HG03575 (cell line): ENCODE measurements at regions not wholly inside any gene's neighbourhood (a gene's known extent, or its start where the extent isn't known, plus 50 kb on each side); places are given as distances from the start of the nearest gene placed in this dataset.

Experiments
- ATAC-seq: cut with Tn5 transposase; IDR thresholded peaks from one replicate; pipeline ENCODE4 v1.9.1; 2021; ENCODE audit not compliant: unreplicated experiment, insufficient number of reproducible peaks, low FRiP score; ENCODE audit errors: extremely low read depth

DNA sequence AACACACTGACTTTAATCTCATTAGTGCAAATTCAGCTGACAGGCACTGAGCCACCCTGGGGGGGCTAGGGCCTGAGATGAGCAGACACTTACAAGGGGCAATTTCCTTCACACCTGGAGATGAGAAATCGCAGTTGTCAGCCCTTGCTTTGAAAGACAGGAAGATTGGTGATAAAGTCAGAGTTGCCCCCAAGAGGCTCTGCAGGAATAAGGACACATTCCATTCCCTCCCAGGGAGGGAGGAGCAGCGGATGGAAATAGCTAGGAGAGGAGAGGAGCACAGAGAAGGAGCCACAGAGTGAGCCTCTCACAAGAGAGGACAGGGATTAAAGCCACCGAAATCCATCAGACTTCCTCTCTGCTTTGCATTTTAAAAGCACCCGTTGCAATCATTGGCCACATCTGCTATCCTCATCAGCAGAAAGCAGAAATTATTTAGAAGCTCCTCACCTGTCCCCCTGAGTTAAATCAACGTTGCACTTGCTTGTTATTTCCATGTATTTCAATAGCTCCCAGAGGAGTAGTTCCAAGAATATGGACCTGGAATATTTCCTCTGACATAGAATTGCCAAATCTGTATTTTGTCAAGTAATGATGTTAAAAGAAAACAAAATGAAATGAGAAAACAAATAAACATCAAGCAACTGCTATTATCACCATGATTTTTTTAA is 213.7 kb downstream of the BARX2 start:
- no peak for ATAC-seq

DNA sequence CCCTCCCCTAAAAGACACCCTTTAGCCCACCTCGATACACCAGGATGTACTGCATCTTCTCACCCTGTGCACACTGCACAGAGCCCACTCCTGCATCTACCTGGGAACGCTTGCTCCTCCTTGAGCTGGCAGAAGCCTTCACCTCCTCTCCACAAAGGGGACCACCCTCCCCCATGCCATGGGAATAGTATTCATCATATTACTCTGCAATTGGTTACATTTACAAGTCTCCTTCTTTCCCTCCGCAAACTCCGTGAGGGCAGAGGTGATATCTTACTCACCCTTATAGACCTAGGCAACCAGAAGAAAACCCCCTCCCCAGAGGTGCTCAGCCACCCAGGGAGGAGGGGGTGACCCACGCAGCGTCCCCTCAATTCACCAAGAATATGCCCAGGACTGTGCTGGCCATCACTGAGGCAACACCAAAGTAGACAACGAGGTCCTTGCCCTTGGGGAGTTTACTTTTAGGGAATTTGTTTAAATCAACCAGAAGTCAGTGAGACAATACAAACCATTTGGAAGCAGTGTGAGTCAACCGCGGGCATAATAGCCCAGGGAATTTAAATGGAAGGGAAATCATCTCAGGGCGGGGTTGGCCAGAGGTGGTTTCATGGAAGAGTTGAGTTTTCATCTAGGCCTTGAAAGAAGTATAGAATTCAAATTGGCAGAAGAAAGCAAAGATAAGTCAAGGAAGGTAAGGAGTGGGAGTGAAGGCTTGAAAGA is 214.5 kb downstream of the BARX2 start:
- ATAC-seq = no peak

DNA sequence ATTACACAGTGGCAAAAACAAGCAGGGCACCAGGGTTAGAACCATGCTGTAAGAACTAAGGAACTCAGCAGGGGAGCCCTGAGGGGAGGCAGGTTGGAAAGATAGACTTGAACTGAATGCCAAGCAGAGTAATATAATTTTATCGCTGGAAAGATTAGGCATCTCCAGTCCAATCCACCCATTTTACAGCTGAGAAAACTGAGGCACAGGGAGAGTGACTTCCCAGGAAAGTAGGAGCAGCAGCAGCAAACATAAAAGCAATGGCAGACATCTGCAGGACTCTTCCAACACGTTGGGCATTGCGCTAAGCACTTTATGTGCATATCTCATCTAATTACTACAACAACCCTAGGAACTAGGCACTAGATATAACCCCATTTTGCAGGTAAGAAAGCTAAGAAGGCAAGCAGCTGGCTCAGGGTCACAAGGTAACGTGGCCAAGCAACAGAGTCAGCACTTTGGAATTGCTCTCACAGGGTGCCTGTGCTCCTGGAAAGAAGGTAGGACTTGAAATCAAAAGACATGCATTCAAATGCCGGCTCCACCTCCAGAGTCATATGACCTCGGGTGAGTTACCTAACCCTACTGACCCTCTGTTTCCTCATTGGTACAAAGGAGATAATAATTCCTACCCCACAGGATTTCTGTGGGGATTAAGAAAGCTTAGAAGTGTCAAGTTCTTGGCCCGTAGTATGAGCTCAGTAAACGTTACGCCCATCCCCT is 215.3 kb downstream of the BARX2 start:
- ATAC-seq = no peak

DNA sequence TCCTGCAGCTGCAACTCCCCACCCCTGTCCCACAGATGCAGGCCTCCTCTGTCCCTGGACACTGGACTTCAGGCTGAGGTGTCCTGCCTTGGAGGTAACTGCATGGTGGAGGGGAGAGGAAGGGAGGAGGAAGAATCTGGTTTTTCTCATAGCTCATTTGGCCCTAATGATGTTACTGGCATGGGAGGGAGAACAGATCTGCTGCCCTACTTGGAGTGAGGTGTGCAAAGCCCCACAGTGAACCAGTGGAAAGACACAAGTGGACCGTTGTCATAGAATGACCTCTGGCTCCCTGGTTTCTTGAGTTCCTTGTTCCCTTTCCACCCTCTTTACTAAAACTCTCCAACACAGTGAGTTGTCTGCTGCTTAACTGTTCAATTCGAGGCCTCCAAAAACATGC is 215.9 kb downstream of the BARX2 start:
- ATAC-seq = no peak

DNA sequence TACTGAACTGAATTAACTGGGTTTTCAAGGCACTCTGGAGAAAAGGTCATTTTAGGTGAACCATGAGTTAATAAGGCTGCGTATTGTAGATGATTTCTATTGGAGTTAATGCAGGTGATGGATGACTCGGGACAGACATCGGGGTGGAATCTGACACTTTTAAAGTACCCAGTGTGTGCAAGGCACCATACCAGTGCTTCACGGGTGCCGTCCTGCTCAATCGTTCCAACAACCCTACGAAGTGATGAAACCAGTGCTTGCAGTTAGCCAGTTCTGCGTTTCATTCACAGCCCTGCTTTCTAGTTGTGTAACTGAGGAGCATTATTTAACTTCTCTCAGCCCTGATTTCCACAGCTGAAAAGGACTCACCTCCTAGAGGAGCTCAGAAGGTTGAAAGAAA is 216.5 kb downstream of the BARX2 start:
- ATAC-seq = no peak

DNA sequence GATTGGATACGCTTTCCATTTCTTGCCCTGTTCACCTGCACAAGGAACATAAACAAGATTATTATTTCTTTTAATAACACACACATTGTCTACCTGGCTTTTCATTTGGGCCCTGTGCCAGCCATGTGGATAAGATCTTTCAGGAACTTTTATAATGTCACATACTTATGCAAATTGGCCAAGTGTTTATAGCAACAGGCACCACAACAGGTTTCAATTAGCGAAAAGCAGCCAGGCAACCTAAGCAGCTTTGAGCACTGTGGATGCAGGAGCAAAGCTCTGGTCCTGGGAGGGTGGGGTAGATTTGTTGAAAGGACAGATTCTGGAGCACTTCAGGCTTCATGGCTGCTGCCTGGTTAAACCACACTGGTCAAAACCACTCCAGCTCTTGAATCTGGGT is 217.4 kb downstream of the BARX2 start:
- no peak for ATAC-seq

DNA sequence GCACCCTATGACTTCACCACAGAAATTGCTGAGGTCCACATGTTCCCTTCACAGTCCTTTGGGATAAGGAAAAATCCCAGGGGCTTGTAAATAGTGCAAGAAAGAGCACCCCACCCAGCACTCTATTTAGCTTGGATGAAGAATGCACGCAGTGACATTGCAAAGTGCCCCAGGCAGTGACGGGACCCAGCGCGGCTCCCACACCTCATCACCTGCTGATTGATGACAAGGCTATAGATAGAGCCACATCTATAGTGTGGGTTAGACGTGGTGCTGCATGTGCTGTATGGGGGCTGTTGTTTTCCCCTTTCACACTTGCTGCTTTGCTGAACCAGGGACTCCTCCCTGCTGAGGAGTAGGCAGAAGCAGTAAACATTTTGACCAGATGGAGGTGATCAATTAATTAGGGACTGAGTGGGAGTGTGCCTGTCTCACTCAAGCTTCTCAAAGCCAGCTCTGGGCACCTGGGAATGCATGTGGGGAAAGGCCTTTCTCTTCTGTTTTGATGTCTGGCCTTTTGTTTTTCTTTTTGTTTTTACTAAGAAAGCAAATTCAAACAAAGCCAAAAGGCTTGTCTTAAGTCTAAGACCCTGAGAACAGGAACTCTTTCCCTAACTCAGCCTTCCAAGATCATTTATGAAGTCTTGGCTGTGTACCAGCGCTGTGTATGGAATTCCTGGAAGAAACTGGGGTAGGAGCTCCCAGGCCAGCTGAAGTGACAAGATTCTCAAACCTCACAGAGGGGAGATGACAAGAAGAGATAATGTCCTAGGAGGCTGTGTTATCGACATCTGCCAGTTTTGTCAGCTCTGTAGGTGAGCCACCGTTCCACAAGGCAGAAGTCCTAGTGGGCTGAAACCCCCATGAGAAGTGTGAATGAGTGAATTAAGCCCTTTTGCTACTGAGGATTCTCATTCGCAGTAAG is 219.7 kb downstream of the BARX2 start:
- ATAC-seq = no peak

DNA sequence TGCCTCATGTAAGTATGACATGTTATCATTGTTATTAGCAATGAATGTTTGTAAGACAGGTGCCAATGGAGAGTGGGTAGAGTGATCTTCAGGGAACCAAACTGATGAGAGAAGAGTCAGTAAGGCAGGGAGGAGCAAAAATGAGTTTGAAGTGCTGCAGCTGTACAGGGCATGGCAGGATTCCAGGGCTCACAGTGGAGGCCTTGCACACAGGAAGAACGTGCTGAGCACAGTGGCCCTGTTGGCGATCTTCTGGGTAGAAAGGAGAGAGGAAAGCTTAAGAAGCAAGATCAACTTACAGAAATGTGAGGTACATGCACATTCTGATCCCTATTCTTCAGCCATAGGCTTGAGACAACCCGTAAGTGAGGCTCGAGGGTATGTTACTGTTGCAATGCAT is 219.3 kb upstream of the TMEM45B start:
- ATAC-seq = no peak

DNA sequence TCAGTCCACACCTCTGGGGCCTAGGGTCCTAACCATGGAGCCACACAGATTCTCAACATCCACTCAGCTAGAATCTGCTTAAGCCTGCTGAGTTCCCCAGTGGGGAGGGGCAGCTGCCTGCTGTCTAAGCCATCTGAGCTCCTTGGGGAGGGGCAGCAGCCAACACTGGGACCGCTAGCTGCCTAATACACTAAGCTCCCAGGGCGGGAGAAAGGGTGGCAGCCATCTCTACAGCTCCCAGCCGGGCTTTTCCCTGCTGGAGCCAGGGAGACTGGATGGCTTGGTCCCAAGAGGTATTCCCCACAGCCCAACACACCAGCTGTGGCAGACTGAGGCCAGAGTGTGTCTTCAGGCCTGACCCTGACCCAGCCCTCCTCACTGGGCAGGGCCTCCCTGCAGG is 217.3 kb upstream of the TMEM45B start:
- no peak for ATAC-seq

DNA sequence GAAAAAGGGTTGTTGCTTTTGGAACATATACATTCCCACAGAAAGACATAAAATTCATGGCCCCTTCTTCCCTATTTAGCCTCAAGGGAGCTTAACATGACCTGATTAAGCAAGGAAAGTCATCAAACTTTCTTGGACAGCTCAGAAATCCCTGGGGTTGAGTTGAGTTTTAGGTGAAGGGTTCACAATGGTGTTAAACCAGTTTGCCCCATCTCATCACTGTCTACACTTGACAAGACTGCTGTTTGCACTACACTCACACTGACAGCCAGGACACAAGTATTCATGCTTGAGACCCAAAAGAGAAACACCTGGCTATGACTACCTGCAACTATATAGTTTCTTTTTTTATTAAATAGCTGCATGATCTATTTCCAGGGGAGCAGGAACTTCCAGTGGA is 209.8 kb upstream of the TMEM45B start:
- ATAC-seq = no peak

DNA sequence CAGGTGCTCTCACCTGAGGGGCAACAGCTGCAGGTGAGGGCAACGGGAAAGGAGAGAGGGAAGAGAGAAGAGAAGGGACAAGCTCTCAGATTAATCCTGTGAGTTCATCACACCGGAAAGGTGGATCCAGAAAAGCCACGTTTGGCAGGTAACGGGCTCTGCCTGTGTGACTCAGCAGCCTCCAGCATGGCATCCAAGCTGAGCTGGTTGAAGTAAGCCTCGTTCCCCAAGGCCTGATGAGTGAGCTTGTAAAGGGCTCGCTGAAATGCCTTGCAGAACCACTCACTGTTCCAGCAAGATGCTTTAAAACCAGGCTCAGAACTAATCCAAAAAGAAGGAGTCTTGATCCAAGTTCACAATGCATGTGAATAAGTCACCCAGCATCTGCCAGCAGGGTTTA is 206.9 kb upstream of the TMEM45B start:
- no peak for ATAC-seq

DNA sequence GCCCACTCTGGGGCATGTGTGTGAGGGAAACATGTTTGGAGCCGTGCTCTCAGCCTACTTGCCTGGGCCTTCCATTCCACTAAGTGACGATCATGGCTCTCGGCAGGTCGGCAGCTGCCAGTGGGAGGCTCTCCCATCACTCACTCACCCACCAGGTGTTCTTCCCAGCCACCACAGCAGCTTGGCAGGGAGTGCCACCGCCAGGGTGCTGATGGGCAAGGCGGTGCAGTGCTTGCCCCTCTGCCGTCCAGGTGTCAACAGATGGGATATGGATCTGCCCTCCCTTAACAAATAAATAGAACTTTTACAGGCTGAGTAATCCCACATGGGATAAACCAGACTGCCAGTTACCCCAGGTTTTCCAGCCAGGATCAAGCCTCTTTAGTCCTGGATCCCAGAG is 205.5 kb upstream of the TMEM45B start:
- ATAC-seq = no peak

DNA sequence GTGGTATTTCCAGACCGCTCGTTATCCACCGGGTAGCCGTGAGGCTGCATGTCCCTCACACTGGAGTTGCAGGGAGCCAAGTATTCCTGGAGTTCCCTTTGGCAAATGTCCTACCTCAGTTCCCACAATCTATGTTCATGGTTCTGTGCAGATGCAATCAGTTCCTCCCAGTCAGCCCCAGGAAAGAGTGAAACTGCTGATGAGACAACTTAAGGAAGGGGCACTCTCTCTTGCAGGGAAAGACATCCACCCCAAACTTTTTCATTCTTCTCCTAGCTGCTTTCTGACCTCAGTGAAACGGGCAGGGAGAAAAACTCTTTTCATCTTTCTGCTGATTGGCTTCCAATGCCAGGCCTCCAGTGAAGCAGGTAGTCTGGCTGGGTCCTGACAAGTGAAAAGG is 205.1 kb upstream of the TMEM45B start:
- no peak for ATAC-seq

DNA sequence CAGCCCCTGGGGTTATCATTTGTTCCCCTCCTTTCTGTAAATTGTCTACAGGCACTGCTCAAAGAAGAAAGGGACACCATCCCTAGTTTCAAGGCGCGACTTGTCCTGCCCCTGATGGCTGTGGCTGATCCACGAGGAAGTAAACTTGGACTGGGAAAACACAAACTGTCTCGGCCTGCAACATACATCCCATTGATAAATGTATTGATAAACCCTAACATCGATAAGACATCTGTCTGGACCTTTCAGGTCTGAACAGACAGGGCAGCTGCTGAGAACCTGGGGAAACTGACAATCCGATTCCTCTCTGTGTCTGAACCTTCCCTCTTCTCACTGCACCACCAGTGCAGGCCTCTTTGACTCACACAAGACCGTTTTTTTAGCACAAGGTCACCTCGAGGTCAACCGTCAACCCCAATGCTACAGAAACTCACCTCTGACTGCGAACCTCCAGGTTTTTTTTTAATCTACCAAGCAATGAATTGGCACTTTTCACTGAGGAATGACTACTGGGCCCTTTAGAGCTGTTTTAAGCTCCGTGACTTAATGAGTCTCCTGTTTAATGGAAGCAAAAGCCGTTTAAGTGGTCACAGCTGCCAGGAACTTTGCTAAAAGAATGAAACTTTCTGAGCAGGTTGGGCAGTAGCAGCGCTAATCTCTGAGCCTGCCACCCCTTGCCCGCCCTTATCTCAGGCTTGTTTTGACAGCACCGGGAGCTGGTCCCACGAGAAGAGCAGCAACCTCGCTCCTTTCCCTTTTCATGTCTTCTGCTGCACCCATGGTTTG is 203.8 kb upstream of the TMEM45B start:
- no peak for ATAC-seq

DNA sequence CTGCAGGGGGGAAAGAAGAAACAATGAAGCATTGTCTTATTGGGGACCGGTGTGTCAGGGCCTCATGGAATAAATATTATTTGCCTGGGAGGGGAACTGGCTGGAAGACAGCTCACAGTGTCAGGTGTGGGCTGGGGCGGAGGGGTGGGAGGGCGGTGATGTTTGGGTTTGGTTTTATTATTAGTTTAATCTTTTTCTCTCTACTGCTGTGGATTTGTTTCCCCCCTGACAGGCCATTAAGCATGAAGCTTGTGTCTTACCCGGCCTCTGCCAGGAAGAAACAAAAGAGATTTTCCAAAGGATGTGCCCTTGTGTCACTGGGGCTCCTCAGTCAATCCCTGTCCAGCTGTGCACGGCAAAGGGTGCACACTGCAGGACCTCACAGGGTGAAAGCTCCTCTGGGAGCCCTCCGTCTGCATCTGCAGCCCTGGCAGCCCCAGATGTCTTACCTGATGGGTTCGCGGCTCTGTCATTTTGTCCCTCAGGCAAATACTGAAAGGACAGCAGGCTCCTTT is 203.1 kb upstream of the TMEM45B start:
- no peak for ATAC-seq

DNA sequence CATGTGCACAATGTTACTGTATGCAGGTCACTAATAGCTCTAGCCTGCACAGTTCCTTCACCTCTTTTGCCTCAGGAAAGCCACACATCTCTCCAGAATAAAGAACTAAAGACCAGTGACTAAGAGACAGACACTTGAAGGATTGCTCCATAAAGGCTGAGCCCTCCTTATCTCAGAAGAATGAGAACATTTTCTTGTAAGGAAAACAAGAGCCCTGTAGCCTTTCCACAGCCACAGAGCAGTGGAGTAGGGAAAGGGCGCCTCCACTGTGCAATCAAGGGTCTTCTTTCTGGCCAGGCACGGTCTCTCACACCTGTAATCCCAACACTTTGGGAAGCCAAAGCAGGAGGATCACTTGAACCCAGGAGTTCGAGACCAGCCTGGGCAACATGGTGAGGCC is 202.6 kb upstream of the TMEM45B start:
- ATAC-seq = no peak

DNA sequence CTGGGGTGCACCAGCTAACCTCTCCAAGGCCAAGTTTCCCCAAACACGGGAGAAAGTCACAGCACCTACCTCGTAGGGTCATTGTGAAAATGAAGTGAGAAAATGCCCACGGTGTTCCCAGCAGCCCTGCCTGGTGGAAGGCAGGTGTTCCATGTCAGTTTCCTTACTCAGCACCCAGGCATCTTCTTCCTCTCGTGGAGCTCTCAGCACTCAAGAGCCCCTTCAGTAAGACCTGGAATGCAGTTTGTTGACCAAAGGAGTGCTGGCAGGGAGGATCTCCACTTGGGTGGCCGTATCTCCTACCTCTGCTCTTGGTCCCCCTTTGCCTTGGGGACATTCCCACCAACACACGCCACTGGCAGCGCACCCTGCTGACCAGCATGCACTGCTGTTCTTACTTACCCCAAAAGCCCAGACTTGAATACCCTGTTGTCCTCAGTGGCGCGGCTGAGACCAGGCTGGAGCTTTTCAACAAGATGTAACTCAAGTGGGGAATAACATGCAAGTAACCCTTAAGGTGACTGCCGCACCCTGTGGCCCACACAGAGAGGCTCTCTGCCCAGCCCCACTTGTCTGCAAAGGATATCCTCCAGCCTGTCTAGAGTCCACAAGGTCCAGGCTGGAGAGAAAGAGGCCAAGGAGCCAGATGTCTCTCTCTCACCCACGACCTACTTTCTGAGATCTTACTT is 201.2 kb upstream of the TMEM45B start:
- ATAC-seq = no peak

DNA sequence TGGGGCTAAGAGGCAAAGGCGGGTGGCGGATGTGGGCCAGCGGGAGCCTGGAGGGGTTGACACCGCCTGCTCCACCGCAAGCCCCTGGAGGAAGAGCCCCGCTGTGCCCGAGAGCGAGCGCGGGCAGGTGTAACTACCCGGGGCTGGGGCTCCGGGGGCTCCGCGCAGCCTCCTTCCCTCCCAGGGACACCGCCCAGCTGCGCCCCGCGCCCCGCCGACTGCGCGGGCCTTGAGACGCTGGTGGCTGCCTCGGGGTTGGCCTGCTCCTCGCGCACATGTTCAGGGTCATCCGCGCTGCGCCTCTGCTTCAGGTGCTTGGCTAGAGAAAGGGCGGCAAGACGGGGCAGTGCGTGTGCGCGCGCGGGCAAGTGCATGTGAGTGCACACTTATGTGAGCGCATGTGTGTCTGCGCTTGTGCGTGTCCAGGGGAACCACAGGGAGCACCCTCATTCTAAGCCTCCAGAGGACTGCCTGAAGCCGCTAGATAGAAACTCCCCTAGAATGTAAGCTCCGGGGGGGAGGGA is 197.5 kb upstream of the TMEM45B start:
- ATAC-seq = no peak
